ENCODE measurements at regions not wholly inside any gene's neighbourhood (a gene's known extent, or its start where the extent isn't known, plus 50 kb on each side); places are given as distances from the start of the nearest gene placed in this dataset.

GRCh38 chr14:98366429-98366828 lies 905.6 kb downstream of the BCL11B start:
- TF ChIP-seq CTCF (IDR thresholded peaks at IDR 0.05) (no peak), POLR2AphosphoS5 (IDR thresholded peaks at IDR 0.05) (no peak)

Measured in suprapubic skin (tissue), 3 donors.